Thoracic aorta (tissue), 2 donors: ENCODE measurements at regions not wholly inside any gene's neighbourhood (a gene's known extent, or its start where the extent isn't known, plus 50 kb on each side); places are given as distances from the start of the nearest gene placed in this dataset.
"Not testable (repeated sequence)": the region's sequence is repeated elsewhere in the genome, so short reads cannot be mapped to it uniquely, and the experiment has no call there.

Experiments
- ATAC-seq: fragments of 150-250 bp; one replicate; pipeline ENCODE4 v1.8.0; 2017; ENCODE audit warnings: low read depth; ENCODE audit not compliant: insufficient number of reproducible peaks, low FRiP score
- DNase-seq: peaks from one replicate; pipeline ENCODE4 v3.0.0-alpha.2; 2020; ENCODE audit warnings: low spot score
- H3K27ac ChIP-seq, 2 donors: fragments of 200-600 bp; sonication (generic); 1 replicate in 1 of 2; 2 replicates in 1 of 2; pipeline ENCODE4 v1.5.1; 2016; ENCODE audit warnings: mild to moderate bottlenecking in 2 of 2, moderate library complexity in 2 of 2
- H3K27me3 ChIP-seq: fragments of 200-600 bp; sonication (generic); replicated peaks from 2 replicates; pipeline ENCODE4 v1.6.0; 2016; ENCODE audit warnings: mild to moderate bottlenecking; ENCODE audit not compliant: insufficient read depth
- H3K36me3 ChIP-seq: fragments of 200-600 bp; sonication (generic); one replicate; pipeline ENCODE4 v1.5.1; 2016
- H3K4me1 ChIP-seq, 2 donors: fragments of 200-600 bp; sonication (generic); 1 replicate in 1 of 2; 2 replicates in 1 of 2; pipeline versions ENCODE4 v1.5.1 to v1.6.0; 2016; ENCODE audit warnings: low read depth in 2 of 2, mild to moderate bottlenecking in 1 of 2; ENCODE audit not compliant: control insufficient read depth in 1 of 2
- H3K4me3 ChIP-seq: fragments of 200-600 bp; sonication (generic); 2 replicates; pipeline ENCODE4 v1.5.1; 2016; ENCODE audit warnings: mild to moderate bottlenecking
- H3K9me3 ChIP-seq: fragments of 200-600 bp; sonication (generic); 2 replicates; pipeline ENCODE4 v1.5.1; 2016
- TF ChIP-seq, protein P1 (sequence below): fragments of 200-600 bp; sonication (generic); IDR thresholded peaks from one replicate; pipeline ENCODE4 v1.5.1; 2019; ENCODE audit warnings: antibody characterized with exemption

DNA sequence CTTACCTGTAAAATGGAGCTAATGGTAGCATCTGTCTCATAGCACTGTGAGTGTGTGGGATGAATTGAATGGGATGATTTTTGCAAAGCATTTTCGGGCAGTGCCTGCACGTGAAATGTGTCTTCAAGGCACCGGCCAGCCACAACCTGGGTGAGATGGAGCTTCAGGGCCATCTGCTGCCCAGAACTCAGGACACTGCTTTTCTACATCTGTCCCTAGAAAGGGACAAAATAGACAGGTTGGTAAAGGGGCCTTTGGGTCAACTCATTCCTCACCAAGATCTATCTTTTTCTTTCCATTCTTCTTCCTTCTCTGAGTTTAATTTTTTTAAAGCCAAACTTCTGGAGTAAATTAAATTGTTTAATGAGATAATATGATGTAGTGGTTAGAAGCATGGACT is 106.5 kb downstream of the UTP18 start:
- Histone ChIP-seq H3K9me3 (no peaks in the 10 kb centered on the region), H3K27me3 (no peaks in the 10 kb centered on the region), H3K4me1 (no peaks in the 10 kb centered on the region), H3K4me3 (no peak overlapping the region), H3K27ac (no peak overlapping the region), H3K36me3 (no peaks in the 10 kb centered on the region)
- DNase-seq (no peak), ATAC-seq (no peak)
- TF ChIP-seq, protein P1, sequence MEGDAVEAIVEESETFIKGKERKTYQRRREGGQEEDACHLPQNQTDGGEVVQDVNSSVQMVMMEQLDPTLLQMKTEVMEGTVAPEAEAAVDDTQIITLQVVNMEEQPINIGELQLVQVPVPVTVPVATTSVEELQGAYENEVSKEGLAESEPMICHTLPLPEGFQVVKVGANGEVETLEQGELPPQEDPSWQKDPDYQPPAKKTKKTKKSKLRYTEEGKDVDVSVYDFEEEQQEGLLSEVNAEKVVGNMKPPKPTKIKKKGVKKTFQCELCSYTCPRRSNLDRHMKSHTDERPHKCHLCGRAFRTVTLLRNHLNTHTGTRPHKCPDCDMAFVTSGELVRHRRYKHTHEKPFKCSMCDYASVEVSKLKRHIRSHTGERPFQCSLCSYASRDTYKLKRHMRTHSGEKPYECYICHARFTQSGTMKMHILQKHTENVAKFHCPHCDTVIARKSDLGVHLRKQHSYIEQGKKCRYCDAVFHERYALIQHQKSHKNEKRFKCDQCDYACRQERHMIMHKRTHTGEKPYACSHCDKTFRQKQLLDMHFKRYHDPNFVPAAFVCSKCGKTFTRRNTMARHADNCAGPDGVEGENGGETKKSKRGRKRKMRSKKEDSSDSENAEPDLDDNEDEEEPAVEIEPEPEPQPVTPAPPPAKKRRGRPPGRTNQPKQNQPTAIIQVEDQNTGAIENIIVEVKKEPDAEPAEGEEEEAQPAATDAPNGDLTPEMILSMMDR: no peak

DNA sequence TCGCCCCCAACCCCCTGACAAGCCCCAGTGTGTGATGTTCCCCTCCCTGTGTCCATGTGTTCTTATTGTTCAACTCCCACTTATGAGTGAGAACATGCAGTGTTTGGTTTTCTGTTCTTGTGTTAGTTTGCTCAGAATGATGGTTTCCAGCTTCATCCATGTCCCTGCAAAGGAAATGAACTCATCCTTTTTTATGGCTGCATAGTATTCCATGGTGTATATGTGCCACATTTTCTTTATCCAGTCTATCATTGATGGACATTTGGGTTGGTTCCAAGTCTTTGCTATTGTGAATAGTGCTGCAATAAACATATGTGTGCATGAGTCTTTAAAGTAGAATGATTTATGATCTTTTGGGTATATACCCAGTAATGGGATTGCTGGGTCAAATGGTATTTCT is 107.5 kb downstream of the UTP18 start:
- H3K36me3 ChIP-seq, ATAC-seq, H3K4me1 ChIP-seq, H3K27ac ChIP-seq, H3K4me3 ChIP-seq, H3K9me3 ChIP-seq, H3K27me3 ChIP-seq, DNase-seq: not testable (repeated sequence)

DNA sequence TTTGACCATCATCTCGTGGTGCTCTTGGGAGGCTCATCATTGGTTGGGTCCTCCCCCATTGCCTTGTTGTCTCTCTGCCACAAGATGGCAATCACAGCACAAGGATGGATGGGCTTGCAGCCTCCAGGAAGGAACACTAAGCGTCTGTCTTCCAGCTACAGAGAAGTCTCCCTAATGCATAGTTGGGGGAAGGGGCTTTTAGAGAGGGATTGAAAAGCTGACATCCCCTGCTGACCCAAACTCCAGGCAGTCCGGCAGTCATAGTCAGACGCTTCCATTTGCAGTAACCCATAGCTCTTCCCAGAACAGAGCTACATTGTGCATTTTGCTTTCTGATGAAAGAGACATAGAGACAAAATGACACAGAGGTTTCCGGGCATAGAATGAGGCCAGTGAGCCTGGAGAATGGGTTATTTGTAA is 111.4 kb downstream of the UTP18 start:
- no peak overlapping the region for H3K4me3 ChIP-seq
- ATAC-seq: no peak
- TF ChIP-seq, protein P1: no peak
- H3K9me3 ChIP-seq: no peaks in the 10 kb centered on the region
- no peaks in the 10 kb centered on the region for H3K27me3 ChIP-seq
- no peak overlapping the region for H3K27ac ChIP-seq
- DNase-seq: no peak
- H3K4me1 ChIP-seq: no peaks in the 10 kb centered on the region
- no peaks in the 10 kb centered on the region for H3K36me3 ChIP-seq

DNA sequence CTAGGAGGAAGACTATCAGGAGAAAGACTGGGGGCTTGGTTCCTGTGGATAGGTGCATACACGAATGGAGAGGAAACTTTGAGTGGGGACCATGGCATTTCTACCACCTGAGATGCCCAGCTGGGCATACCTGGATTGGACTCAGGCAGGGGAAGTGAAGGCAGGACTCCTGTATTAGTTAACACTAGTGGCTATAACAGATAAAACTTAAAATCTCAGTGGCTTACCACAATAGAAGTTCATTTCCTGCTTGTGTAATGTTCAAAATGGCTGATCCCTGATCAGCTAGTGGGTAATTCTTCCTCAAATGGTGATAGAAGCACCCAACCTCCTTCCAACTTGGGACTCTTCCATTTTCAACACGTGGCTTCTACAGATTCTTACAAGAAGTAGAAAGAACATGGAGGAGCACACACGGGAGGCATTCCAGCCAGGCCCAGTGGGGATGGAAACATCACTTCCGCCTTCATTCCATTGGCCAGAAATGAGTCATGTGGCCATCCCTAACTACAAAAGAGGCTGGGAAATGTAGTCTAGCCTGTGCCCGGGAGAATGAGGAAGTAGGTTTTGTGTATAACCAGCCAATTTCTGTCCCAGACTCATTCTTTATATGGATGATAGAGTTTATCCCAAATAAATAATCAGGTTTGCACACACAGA is 112.1 kb downstream of the UTP18 start:
- no peak overlapping the region for H3K27ac ChIP-seq
- no peak for ATAC-seq
- H3K4me3 ChIP-seq: no peak overlapping the region
- no peak for DNase-seq
- H3K4me1 ChIP-seq: no peaks in the 10 kb centered on the region
- no peaks in the 10 kb centered on the region for H3K9me3 ChIP-seq
- H3K36me3 ChIP-seq: no peaks in the 10 kb centered on the region
- H3K27me3 ChIP-seq: no peaks in the 10 kb centered on the region
- TF ChIP-seq, protein P1: no peak

DNA sequence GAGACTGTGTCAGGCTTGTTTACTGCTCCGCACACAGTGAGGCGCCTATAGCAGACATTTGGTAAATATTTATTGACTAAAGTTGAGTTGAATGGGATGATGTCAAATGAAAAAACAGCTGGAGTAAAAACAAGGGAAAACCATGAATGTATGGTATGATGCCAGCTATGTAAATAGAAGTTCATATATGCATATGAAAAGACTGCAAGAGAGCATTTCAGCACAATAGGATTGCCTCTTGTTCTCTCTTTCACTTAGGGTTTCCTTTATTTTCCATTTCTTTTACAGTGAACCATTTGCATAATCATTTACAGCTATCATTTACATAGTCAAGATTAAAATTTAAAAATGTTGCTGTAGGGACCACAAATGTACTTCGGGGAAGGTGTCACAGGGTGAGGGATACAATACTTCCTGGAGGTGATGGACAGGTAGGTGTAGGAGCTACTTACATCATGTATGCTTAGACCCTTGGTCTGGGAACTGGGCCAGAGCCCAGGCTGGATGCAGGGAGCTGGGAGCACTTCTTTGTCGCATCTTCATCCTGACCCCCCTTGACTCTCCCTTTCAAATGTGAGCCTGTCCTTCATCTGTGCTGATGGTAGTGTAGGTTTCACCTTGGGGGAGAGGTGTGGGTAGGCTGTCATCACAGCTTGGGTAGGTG is 113.3 kb downstream of the UTP18 start:
- ATAC-seq (no peak), DNase-seq (no peak)
- TF ChIP-seq, protein P1: no peak
- no peak overlapping the region for H3K4me3 ChIP-seq
- H3K9me3 ChIP-seq: no peaks in the 10 kb centered on the region
- no peaks in the 10 kb centered on the region for H3K36me3 ChIP-seq
- no peaks in the 10 kb centered on the region for H3K27me3 ChIP-seq
- no peaks in the 10 kb centered on the region for H3K4me1 ChIP-seq
- no peak overlapping the region for H3K27ac ChIP-seq
